Epithelial cell of proximal tubule (primary cell): ENCODE measurements at regions not wholly inside any gene's neighbourhood (a gene's known extent, or its start where the extent isn't known, plus 50 kb on each side); places are given as distances from the start of the nearest gene placed in this dataset.

Experiments
- DNase-seq: peaks from one replicate; pipeline ENCODE4 v3.0.0-alpha.2; 2011; ENCODE audit warnings: low read depth
- H3K4me3 ChIP-seq: 2 replicates; pipeline ENCODE4 v1.5.1; 2011; ENCODE audit warnings: low read depth, mild to moderate bottlenecking, low read length
- TF ChIP-seq, protein P1 (sequence below): conservative IDR thresholded peaks from 2 replicates; pipeline ENCODE4 v1.5.1; 2012; ENCODE audit warnings: low read depth, mild to moderate bottlenecking, low read length

DNA sequence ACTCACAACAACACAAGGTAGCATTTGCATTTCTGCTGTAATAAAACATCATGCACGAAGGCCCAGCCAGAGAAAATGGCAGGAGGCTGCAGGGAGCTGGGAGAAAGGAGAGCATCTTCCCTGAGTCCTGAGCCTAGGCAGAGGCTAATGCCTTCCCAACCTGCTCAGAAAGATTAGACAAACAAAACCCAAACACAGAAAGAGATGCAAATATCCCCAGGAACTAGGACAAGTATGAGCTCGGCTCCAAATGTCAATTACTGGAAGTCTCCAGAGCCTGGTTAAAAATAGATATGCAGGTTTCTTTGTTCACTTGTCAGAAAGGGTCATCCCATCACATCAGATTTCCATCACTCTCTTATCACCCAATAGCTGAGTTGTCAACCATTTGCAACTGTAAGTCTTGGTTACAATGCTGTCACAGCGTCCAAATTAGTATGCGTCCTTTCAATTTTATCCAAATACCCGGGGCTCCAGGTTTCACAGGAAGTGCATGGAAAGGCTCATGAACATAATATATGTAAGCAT lies 316.5 kb upstream of the CELF2 start:
- TF ChIP-seq, protein P1, sequence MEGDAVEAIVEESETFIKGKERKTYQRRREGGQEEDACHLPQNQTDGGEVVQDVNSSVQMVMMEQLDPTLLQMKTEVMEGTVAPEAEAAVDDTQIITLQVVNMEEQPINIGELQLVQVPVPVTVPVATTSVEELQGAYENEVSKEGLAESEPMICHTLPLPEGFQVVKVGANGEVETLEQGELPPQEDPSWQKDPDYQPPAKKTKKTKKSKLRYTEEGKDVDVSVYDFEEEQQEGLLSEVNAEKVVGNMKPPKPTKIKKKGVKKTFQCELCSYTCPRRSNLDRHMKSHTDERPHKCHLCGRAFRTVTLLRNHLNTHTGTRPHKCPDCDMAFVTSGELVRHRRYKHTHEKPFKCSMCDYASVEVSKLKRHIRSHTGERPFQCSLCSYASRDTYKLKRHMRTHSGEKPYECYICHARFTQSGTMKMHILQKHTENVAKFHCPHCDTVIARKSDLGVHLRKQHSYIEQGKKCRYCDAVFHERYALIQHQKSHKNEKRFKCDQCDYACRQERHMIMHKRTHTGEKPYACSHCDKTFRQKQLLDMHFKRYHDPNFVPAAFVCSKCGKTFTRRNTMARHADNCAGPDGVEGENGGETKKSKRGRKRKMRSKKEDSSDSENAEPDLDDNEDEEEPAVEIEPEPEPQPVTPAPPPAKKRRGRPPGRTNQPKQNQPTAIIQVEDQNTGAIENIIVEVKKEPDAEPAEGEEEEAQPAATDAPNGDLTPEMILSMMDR: no peak

DNA sequence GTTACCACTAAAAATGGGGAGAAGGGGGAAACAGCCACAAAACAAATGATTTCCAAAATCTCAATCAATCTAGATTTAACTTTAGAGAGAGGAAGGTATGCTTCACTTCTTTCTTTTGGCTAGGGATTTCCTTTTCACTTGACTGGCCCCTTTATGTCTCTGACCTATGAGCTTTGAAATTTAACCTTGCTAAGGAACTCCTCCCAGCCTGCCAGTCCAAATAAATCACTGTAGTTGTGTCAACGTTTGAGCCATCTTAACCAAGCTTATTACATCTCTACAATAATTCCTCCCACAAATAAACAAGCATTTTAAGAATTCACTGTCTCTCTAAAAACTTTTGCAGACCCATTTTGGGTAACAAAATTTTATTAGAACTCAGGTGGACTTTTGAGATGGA lies 315.5 kb upstream of the CELF2 start:
- no peak for DNase-seq
- TF ChIP-seq, protein P1: no peak
- no peak overlapping the region for H3K4me3 ChIP-seq

More for the DNA sequence above, 316.5 kb upstream of the CELF2 start:
- DNase-seq: no peak
- H3K4me3 ChIP-seq: no peak overlapping the region

DNA sequence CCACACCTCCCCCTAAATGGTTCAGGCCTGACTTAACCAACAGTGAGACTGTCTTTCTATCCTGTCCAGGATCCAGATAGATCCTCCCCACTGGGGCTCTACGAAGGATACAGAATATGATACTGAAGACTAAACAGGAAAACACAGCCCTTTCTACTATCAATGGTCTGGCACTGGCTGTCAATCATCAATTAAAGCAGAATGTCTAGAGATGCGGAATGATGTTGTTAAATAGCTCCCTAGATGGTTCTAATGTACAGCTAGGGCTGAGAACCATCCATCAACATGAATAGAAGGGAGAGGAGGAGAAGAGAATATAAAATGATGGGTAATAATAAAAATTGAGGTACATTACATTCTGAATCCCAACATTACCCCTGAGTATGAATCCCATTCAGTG lies 314.3 kb upstream of the CELF2 start:
- TF ChIP-seq, protein P1: no peak
- no peak overlapping the region for H3K4me3 ChIP-seq
- no peak for DNase-seq

GRCh38 chr10:10712155-10712704 lies 305.4 kb upstream of the CELF2 start:
- DNase-seq: no peak
- TF ChIP-seq, protein P1: no peak

GRCh38 chr10:10714327-10714726 lies 303.3 kb upstream of the CELF2 start:
- TF ChIP-seq, protein P1: no peak
- H3K4me3 ChIP-seq: no peak overlapping the region
- DNase-seq: no peak

More at GRCh38 chr10:10712155-10712704, 305.4 kb upstream of the CELF2 start:
- H3K4me3 ChIP-seq: no peak overlapping the region

GRCh38 chr10:10716972-10717371 lies 300.7 kb upstream of the CELF2 start:
- TF ChIP-seq, protein P1: no peak
- DNase-seq: no peak
- H3K4me3 ChIP-seq: no peak overlapping the region

- H3K4me3 ChIP-seq: no peak overlapping the region
- DNase-seq: no peak
- TF ChIP-seq, protein P1: no peak
Observed at GRCh38 chr10:10722422-10722821, 295.2 kb upstream of the CELF2 start.
